NCI-H2196 treated with DMSO at 0.1 percent for 48 hours (cell line): ENCODE measurements at regions not wholly inside any gene's neighbourhood (a gene's known extent, or its start where the extent isn't known, plus 50 kb on each side); places are given as distances from the start of the nearest gene placed in this dataset.

Experiments
- DNase-seq: peaks from one replicate; lab custom pipeline; 2025; ENCODE audit not compliant: unreplicated experiment; lab: John Stamatoyannopoulos, UW

- no peak for DNase-seq
Observed at GRCh38 chr10:36068542-36068941, 426.4 kb upstream of the FZD8 start.

- DNase-seq = no peak
Observed at GRCh38 chr10:36067748-36068147, 425.7 kb upstream of the FZD8 start.

GRCh38 chr10:36066850-36067249 lies 424.8 kb upstream of the FZD8 start:
- no peak for DNase-seq

- DNase-seq = no peak
Observed at GRCh38 chr10:36066102-36066501, 424.0 kb upstream of the FZD8 start.

- no peak for DNase-seq
Observed at GRCh38 chr10:36063396-36063795, 421.3 kb upstream of the FZD8 start.

- DNase-seq = no peak
Observed at GRCh38 chr10:36057731-36058130, 415.6 kb upstream of the FZD8 start.

GRCh38 chr10:36057180-36057579 lies 415.1 kb upstream of the FZD8 start:
- DNase-seq = no peak

GRCh38 chr10:36053775-36054174 lies 411.7 kb upstream of the FZD8 start:
- no peak for DNase-seq

GRCh38 chr10:36053271-36053670 lies 411.2 kb upstream of the FZD8 start:
- DNase-seq = no peak

GRCh38 chr10:36051500-36051991 lies 409.4 kb upstream of the FZD8 start:
- DNase-seq = no peak

GRCh38 chr10:36050763-36051499 lies 408.8 kb upstream of the FZD8 start:
- no peak for DNase-seq

GRCh38 chr10:36048780-36049179 lies 406.7 kb upstream of the FZD8 start:
- no peak for DNase-seq

GRCh38 chr10:36048236-36048635 lies 406.1 kb upstream of the FZD8 start:
- no peak for DNase-seq

- DNase-seq = no peak
Observed at GRCh38 chr10:36042135-36042534, 400.0 kb upstream of the FZD8 start.

GRCh38 chr10:36038316-36038955 lies 396.3 kb upstream of the FZD8 start:
- no peak for DNase-seq

GRCh38 chr10:36036137-36036536 lies 394.0 kb upstream of the FZD8 start:
- DNase-seq = no peak

- no peak for DNase-seq
Observed at GRCh38 chr10:36033808-36034207, 391.7 kb upstream of the FZD8 start.

- DNase-seq = no peak
Observed at GRCh38 chr10:36030516-36030915, 388.4 kb upstream of the FZD8 start.

- DNase-seq = no peak
Observed at GRCh38 chr10:36026656-36027390, 384.7 kb upstream of the FZD8 start.

- DNase-seq = no peak
Observed at GRCh38 chr10:36026081-36026480, 384.0 kb upstream of the FZD8 start.

- DNase-seq = no peak
Observed at GRCh38 chr10:36023939-36024338, 381.8 kb upstream of the FZD8 start.

- DNase-seq = no peak
Observed at GRCh38 chr10:36021096-36021495, 379.0 kb upstream of the FZD8 start.
